IPS-18c (cell line): ENCODE measurements at regions not wholly inside any gene's neighbourhood (a gene's known extent, or its start where the extent isn't known, plus 50 kb on each side); places are given as distances from the start of the nearest gene placed in this dataset.

Experiments used
- H3K4me3 ChIP-seq: 2 replicates; pipeline ENCODE4 v1.7.0; 2013; ENCODE audit warnings: low read depth, mild to moderate bottlenecking, low read length, moderate library complexity; ENCODE audit not compliant: insufficient read depth
- H3K9me3 ChIP-seq: one replicate; pipeline ENCODE4 v1.6.1; 2013; ENCODE audit warnings: mild to moderate bottlenecking, low read length, moderate library complexity; ENCODE audit not compliant: control insufficient read depth, insufficient read depth

DNA sequence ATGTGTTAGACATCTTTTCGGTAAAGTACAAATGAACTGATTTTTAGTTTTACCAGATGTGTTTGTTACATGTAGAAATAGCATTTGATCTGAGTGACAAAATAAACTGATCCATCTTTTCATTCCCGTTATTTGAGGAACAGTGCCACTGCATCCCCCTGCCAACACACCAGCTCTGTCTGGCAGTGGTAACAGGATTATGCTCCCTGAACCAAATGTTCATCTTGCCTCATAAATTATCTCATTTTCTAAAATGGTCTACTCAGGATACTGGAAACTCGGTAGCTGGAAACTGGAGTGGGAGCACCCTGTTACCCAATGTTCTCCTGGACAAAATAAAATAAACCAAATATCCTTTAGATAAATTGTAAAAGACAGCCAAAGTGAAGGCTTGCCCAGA lies 171.6 kb downstream of the FAT4 start:
- Histone ChIP-seq H3K4me3 (no peak overlapping the region), H3K9me3 (no peaks in the 10 kb centered on the region)

DNA sequence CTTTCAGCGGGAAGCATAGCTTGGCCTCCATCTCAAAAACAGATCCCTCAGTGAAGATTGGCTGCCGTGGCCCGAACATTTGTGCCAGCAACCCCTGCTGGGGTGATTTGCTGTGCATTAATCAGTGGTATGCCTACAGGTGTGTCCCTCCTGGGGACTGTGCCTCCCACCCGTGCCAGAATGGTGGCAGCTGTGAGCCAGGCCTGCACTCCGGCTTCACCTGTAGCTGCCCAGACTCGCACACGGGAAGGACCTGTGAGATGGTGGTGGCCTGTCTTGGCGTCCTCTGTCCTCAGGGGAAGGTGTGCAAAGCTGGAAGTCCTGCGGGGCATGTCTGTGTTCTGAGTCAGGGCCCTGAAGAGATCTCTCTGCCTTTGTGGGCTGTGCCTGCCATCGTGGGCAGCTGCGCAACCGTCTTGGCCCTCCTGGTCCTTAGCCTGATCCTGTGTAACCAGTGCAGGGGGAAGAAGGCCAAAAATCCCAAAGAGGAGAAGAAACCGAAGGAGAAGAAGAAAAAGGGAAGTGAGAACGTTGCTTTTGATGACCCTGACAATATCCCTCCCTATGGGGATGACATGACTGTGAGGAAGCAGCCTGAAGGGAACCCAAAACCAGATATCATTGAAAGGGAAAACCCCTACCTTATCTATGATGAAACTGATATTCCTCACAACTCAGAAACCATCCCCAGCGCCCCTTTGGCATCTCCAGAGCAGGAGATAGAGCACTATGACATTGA lies 175.4 kb downstream of the FAT4 start:
- Histone ChIP-seq H3K9me3 (no peaks in the 10 kb centered on the region), H3K4me3 (no peak overlapping the region)

DNA sequence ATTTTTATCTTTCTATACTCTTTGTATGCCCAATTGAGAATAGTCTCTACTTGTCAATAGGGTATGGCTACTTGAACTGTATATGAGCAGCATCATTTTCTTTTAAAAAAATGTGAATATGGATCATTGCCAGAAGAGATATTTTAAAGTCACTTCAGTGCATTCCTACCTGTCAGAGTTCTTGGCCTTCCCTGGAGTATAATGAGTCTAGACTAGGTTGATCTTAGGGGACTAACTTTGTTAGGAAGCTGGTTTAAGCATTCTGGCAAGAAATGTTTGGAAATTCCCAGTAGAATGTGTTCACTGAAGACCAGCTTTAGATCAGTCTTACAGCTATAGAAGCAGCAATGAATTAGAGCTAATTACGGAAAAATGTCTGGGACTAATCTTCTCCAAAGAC lies 178.2 kb downstream of the FAT4 start:
- H3K9me3 ChIP-seq, result no peaks in the 10 kb centered on the region

DNA sequence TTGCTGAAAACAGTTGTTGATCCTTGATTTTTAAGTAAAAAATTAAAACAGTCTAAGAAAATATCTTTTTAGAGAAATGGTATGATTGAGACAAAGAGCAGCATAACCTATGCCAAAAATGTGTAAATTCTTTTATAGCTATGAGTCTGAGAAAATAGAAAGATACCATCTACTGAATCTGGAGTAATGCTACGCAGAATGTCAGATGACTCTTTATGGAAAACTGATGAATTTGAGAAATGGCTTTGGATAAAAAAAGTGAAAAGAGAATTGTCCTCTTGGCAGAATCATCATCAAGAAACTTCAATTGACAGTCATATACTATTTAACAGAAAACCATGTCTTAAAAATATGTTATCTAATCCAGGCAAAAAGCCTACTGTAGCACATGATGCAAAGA lies 183.1 kb downstream of the FAT4 start:
- Histone ChIP-seq H3K9me3 (no peaks in the 10 kb centered on the region), H3K4me3 (no peak overlapping the region)

More for the DNA sequence above, 178.2 kb downstream of the FAT4 start:
- no peak overlapping the region for H3K4me3 ChIP-seq

DNA sequence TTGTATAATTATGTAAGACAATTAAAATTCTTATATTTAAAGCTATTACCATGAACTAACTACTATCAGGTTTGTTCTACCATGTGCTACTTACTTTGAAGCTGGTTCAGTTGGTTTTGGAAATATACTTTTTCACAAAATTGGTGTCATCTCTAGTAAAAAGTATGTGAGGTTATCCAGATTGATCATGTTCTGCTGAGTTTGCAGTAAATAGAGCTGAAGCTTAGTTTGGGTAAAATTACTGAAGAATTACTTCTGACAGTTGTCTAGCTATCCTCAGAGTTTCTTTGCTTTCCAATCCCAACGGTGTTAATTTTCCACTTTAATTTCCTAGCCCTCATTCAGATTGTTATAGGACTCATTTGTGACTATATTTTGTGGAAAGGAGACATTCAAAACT lies 184.2 kb downstream of the FAT4 start:
- no peak overlapping the region for H3K4me3 ChIP-seq
- no peaks in the 10 kb centered on the region for H3K9me3 ChIP-seq

DNA sequence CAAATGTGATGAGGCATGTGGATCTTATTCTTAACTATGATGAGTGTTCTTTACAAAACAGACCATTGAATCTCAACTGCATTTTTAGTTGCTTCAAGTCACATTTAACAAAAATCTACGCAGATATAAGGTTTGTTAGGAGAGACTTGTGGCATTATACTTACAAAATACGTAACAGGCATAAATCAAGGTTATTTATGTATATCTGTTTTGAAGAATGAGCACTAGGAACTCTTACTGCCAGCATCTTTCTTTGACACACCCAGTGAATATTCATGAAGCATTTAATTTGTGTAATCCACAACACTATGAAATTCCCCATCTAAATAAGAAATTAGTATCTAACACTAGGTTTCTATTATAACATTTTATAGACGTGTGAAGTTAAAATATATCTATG lies 186.3 kb downstream of the FAT4 start:
- Histone ChIP-seq H3K9me3 (no peaks in the 10 kb centered on the region), H3K4me3 (no peak overlapping the region)

DNA sequence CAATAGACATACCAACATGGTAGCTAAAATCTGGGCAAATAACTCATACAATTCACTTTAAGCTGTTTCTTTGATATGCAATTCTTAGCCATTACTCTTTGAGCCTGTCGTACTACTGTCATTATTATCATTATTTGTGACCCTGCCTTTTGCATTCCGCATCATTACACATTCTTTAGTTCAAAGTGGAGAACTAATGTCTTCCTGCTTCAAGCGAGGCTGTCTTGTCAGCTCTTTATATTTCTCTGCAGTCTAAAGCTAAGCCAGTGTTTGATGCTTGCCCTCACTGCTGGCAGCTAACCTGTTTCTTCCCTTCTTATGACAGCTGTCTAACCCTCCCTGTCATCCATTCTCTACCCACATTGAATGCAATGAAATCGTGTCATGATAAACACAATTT lies 186.8 kb downstream of the FAT4 start:
- H3K4me3 ChIP-seq, result no peak overlapping the region
- no peaks in the 10 kb centered on the region for H3K9me3 ChIP-seq

DNA sequence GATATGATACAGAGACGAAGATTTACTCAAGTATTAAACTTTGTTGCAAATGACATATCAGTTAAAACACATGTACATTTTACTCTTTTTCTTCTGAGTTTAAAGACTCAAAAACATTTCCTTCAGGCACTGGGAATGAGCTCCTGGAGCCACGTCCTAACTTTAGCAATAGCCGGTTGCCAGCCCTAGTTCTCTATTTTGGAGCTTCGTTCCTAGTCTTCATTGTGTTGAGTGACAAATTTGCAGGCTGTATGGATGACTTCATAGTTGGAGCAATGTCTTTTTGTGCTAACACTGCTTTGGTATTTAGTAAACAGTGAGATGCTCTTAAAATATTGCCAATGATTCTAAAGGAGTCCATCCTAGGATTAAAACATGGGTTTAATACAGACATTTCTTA lies 190.9 kb downstream of the FAT4 start:
- H3K9me3 ChIP-seq, result no peaks in the 10 kb centered on the region
- no peak overlapping the region for H3K4me3 ChIP-seq

DNA sequence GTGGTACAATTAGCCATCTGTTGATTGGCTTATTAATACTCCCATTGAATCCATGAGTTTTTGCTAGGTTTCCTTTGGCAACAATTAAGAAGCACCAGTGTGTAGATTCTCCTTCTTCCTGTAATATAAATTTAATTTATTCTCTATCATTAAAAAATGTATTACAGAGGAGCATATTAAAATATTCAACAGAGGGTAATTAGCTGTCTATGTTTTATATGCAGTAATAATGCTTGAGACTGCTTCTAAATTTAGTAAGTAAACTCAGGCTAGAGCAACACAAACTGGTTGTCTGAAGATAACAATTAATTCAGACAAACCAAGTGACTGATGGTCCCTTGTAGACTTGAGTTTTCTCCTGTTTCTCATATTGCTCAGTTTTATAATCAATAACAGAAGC lies 192.4 kb downstream of the FAT4 start:
- Histone ChIP-seq H3K4me3 (no peak overlapping the region), H3K9me3 (no peaks in the 10 kb centered on the region)

DNA sequence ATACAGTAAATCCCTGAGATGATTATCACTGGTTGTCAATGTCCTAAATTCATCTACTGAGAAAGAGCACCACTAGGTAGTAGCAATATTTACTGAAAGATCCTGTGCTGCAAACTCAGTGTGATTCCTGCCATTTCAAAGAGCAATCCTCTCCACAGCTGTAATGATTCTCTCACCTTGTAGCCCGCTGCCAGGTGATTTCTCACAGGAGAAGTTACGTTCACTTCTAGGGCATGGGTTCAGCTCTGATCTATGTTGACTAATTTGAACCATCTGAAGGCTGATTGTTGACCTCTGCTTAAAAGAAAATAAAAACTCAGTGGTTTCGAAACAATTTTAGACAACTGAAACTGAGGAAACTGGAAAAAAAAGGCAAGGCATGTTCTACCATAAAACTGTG lies 197.0 kb downstream of the FAT4 start:
- Histone ChIP-seq H3K4me3 (no peak overlapping the region), H3K9me3 (no peaks in the 10 kb centered on the region)

DNA sequence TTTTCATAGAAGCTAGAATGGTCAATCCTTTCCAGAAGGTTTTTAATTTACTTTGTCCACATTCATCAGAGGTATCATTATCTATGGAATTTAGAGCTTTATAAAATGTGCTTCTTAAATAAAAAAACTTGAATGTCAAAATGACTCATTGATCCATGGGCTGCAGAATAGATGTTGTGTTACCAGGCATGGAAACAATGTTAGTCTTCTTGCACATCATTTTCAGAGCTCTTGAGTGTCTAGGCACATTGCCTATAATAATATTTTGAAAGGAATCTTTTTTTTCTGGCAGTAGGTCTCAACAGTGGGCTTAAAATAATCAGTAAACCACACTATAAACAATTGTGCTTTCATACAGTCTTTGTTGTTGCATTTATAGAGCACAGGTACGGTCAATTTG lies 200.3 kb downstream of the FAT4 start:
- H3K4me3 ChIP-seq, result no peak overlapping the region

DNA sequence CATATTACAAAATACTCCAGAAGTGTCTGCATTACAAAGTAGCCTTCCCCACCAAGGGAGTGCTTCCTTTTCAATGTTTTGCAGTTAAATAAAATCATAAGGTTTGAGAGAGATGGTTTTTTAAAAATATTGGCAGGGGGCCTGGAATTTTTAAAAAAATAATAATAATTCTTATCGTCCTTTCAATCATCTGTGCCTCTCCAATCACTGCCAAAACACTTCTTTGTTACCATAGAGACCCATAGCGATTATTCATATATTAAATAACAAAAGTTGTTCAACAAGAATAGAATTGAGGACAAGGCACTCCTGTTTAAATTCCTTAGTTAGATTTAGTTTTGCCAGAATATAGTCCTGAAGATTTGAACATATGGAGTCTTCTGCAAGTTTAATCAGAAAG lies 203.1 kb downstream of the FAT4 start:
- Histone ChIP-seq H3K4me3 (no peak overlapping the region), H3K9me3 (no peaks in the 10 kb centered on the region)

More for the DNA sequence above, 200.3 kb downstream of the FAT4 start:
- no peaks in the 10 kb centered on the region for H3K9me3 ChIP-seq

DNA sequence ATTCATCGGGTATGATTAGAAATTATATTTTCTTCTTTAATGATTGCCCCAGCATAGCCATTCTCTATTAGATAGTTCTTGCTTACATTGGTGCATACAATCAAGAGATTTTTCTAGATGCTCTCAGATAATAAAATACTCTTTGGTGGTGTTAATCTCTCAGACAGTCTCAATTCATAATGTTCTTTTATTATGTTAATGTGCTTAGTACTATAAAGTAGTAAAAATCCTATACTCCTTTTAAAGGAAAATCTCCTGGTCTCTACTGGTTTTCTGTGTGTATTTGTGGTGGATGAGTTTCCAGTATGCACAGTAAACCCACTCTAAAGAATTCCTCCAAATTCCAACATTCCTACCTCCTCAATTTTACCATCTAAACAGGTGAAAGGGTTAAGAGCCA lies 203.5 kb downstream of the FAT4 start:
- Histone ChIP-seq H3K9me3 (no peaks in the 10 kb centered on the region), H3K4me3 (no peak overlapping the region)

DNA sequence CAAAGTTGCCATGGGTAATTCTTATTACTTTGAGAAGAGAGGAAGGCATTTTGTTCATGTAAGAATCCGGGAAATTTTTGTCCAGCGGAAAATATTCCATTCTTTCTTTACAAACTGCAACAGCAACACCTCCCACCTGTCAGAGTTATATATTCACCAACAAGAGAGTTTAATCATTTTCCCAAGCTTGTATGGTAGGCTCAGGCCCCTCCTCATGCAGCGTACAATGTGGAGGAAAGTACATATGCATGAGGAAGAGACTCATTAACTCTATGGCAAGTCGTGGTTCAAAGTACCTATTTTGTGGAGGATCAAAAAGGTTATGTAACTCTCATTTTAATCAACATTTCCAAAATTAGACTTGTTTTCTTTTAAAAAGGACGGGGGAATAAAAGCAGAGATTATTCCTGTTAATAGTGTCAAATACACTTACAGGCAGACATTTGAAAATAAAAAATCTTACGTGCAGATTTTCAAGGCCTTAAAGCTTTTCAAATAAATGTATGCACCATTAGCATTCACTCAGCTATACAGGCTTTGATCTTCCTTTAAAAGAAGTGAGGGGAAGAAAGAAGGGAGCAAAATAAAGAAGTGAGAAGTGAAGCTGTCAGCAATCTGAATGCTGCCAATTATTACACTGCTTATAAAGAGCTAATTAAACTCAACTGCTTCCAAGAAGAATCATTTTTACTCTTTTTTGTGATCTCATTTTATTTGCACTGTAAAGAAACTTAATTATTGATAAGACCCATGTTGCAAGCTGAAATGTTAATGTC lies 204.8 kb downstream of the FAT4 start:
- no peaks in the 10 kb centered on the region for H3K9me3 ChIP-seq
- no peak overlapping the region for H3K4me3 ChIP-seq

DNA sequence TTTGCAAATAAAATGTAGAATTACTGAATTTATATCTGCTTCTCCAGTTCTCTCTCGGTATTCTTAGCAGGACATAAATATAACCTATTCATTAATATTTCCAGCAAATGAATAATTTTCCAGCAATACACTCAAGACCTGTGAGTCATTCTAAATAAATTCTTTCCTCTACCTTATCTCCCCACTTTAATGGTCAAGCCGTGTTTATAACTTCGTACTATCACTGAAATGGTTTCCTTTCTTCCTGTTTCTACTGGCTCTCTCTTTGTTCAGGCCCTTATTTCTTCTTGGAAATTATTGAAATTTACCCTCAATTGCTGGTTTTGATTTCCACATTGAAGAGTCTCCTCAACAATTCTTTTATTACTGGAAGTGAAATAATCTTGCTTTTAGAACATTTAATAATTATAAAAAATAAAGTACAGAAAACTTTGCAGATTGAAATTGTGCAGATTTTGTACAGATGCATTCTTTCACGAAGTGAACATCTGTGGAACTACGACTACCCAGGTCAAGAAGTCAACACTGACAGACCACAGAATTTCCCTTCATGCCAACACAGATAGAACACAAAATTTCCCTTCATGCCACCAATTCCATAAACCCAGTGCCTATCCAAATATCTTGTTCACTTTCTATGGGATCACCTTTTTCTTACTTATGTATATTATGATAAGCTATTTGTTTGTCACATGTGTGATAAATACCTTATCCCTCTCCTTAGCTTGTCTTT lies 205.7 kb downstream of the FAT4 start:
- Histone ChIP-seq H3K9me3 (no peaks in the 10 kb centered on the region), H3K4me3 (no peak overlapping the region)

DNA sequence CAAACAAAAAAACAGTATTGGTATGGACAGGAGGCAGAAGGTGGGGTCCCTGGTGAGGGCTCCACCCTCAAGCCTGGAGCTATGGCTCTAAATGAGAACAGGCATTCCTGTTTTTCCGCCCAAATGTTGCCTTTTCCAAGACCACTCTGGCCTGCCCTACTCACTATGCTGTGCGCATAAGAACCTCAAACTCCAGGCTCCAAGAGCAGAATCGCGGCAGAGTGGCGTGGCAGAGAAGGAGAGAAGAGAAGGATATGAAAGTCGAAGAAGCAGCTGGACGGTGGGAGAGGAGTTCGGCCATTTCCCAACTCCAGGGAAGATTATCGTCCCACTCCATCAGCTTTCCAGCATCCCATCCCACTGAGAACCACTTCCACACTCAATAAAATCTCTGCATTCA lies 207.8 kb downstream of the FAT4 start:
- Histone ChIP-seq H3K4me3 (no peak overlapping the region), H3K9me3 (no peaks in the 10 kb centered on the region)

DNA sequence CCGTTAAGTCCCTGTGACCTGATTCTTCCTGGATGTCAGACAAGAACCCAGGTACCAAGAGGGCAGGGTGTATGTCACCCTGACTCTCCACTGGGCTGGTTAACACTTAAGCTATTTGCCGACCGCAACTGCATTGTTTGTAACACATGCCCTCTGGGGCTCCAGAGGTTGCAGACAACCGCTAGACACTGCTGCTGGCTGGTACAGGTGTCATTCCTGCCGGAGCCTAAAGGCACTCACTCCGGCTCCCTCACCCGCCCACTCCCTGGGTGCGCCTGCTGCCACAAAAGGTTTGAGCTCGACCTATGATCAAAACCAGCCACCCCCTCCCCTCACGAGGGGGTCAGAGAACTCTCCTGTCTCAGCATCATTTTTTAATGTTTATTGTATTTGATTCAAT lies 208.2 kb downstream of the FAT4 start:
- Histone ChIP-seq H3K4me3 (no peak overlapping the region), H3K9me3 (no peaks in the 10 kb centered on the region)

DNA sequence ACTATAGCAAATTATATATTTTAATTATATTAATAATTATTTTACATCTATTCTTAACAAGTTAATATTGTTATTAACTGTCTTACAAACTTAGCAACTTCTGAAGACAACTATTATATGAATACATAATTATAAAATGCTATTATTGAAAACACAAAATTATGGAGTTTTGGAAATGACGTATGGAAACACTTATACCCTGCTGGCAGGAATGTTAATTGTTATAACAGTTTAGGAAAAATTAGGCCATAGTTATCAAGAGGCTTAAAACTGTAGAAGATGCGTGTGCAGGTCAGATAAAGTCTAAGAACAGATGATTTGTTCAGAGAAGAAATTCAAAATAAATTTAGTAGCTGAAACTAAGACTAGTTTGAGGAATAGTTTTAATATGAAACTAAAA lies 211.7 kb downstream of the FAT4 start:
- Histone ChIP-seq H3K4me3 (no peak overlapping the region), H3K9me3 (no peaks in the 10 kb centered on the region)
